ENCODE measurements at regions not wholly inside any gene's neighbourhood (a gene's known extent, or its start where the extent isn't known, plus 50 kb on each side); places are given as distances from the start of the nearest gene placed in this dataset.
"Not testable (repeated sequence)": the region's sequence is repeated elsewhere in the genome, so short reads cannot be mapped to it uniquely, and the experiment has no call there.

- DNase-seq, result no peak
Measured at GRCh38 chr2:176427549-176427948, 158.3 kb downstream of the MTX2 start.

GRCh38 chr2:176428944-176429469 lies 159.8 kb downstream of the MTX2 start:
- DNase-seq, result not testable (repeated sequence)

GRCh38 chr2:176432434-176432833 lies 163.2 kb downstream of the MTX2 start:
- no peak for DNase-seq

- no peak for DNase-seq
Measured at GRCh38 chr2:176435729-176436128, 166.5 kb downstream of the MTX2 start.

GRCh38 chr2:176443946-176444345 lies 174.7 kb downstream of the MTX2 start:
- DNase-seq, result no peak

- DNase-seq, result no peak
Measured at GRCh38 chr2:176445956-176446355, 176.7 kb downstream of the MTX2 start.

- DNase-seq, result no peak
Measured at GRCh38 chr2:176446718-176447414, 177.6 kb downstream of the MTX2 start.

GRCh38 chr2:176447616-176448015 lies 178.4 kb downstream of the MTX2 start:
- DNase-seq, result no peak

- DNase-seq, result no peak
Measured at GRCh38 chr2:176449852-176450251, 180.6 kb downstream of the MTX2 start.

- DNase-seq, result no peak
Measured at GRCh38 chr2:176453784-176454183, 184.5 kb downstream of the MTX2 start.

- peak; percentile 73 for DNase-seq
Measured at GRCh38 chr2:176454893-176455815, 185.9 kb downstream of the MTX2 start.

- DNase-seq, result no peak
Measured at GRCh38 chr2:176455816-176456291, 186.6 kb downstream of the MTX2 start.

GRCh38 chr2:176457481-176457880 lies 188.2 kb downstream of the MTX2 start:
- DNase-seq, result no peak

GRCh38 chr2:176461098-176461808 lies 192.0 kb downstream of the MTX2 start:
- DNase-seq, result no peak

GRCh38 chr2:176461809-176462670 lies 192.8 kb downstream of the MTX2 start:
- no peak for DNase-seq

GRCh38 chr2:176463546-176463945 lies 194.3 kb downstream of the MTX2 start:
- DNase-seq, result no peak

GRCh38 chr2:176464886-176465564 lies 195.8 kb downstream of the MTX2 start:
- no peak for DNase-seq

GRCh38 chr2:176466918-176467452 lies 197.7 kb downstream of the MTX2 start:
- DNase-seq, result no peak

GRCh38 chr2:176467595-176467994 lies 198.4 kb downstream of the MTX2 start:
- no peak for DNase-seq

- DNase-seq, result no peak
Measured at GRCh38 chr2:176468457-176469113, 199.3 kb downstream of the MTX2 start.

- DNase-seq, result no peak
Measured at GRCh38 chr2:176470713-176471112, 201.5 kb downstream of the MTX2 start.
